SK-N-SH treated with all-trans-retinoic acid at 6 μM for 48 hours (cell line): ENCODE measurements at regions not wholly inside any gene's neighbourhood (a gene's known extent, or its start where the extent isn't known, plus 50 kb on each side); places are given as distances from the start of the nearest gene placed in this dataset.

Source experiments
- ATAC-seq: fragments of 200-7000 bp; cut with Tn5 transposase; 3 replicates; pipeline ENCODE4 v1.9.1; 2020; ENCODE audit warnings: mild to moderate bottlenecking, moderate library complexity
- ARNTL ChIP-seq: fragments of 450-650 bp; formaldehyde crosslinking; IDR thresholded peaks from 2 replicates; pipeline ENCODE4 v1.5.0; 2020; ENCODE audit warnings: low read depth, mild to moderate bottlenecking, moderate library complexity, borderline replicate concordance
- BACH2 ChIP-seq: fragments of 250-450 bp; sonication (Bioruptor Pico); IDR thresholded peaks from 2 replicates; pipeline ENCODE4 v1.9.0; 2021; ENCODE audit warnings: mild to moderate bottlenecking, borderline replicate concordance
- CSDC2 ChIP-seq: fragments of 250-450 bp; sonication (Bioruptor Pico); IDR thresholded peaks from 2 replicates; pipeline ENCODE4 v1.5.0; 2020; ENCODE audit warnings: mild to moderate bottlenecking, moderate library complexity
- ESRRG ChIP-seq: fragments of 250-450 bp; sonication (Bioruptor Pico); IDR thresholded peaks from 2 replicates; pipeline ENCODE4 v1.6.1; 2021; ENCODE audit warnings: mild to moderate bottlenecking
- GLIS3 ChIP-seq: fragments of 250-450 bp; sonication (Bioruptor Pico); IDR thresholded peaks from 2 replicates; pipeline ENCODE4 v1.5.0; 2020; ENCODE audit warnings: mild to moderate bottlenecking, moderate library complexity
- ISL1 ChIP-seq: fragments of 250-450 bp; sonication (Bioruptor Pico); IDR thresholded peaks from 2 replicates; pipeline ENCODE4 v2.1.2; 2022; ENCODE audit warnings: mild to moderate bottlenecking, moderate library complexity
- OSR1 ChIP-seq: fragments of 250-450 bp; sonication (Bioruptor Pico); IDR thresholded peaks from 2 replicates; pipeline ENCODE4 v1.8.0; 2022; ENCODE audit warnings: moderate library complexity, mild to moderate bottlenecking, inconsistent platforms
- PPARA ChIP-seq: fragments of 250-450 bp; sonication (Bioruptor Pico); IDR thresholded peaks from 2 replicates; pipeline ENCODE4 v1.5.0; 2020; ENCODE audit warnings: mild to moderate bottlenecking, borderline replicate concordance
- RARB ChIP-seq: fragments of 250-450 bp; sonication (Bioruptor Pico); IDR thresholded peaks from 2 replicates; pipeline ENCODE4 v1.8.0; 2021; ENCODE audit warnings: mild to moderate bottlenecking, moderate library complexity
- TCF4 ChIP-seq: fragments of 250-450 bp; sonication (Bioruptor Pico); IDR thresholded peaks from 2 replicates; pipeline ENCODE4 v1.8.0; 2021; ENCODE audit warnings: mild to moderate bottlenecking, moderate library complexity, borderline replicate concordance
- TOX ChIP-seq: fragments of 250-450 bp; sonication (Bioruptor Pico); IDR thresholded peaks from 2 replicates; pipeline ENCODE4 v1.8.0; 2021; ENCODE audit warnings: mild to moderate bottlenecking, moderate library complexity, borderline replicate concordance
- ZC3H10 ChIP-seq: fragments of 250-450 bp; sonication (Bioruptor Pico); IDR thresholded peaks from 2 replicates; pipeline ENCODE4 v1.5.1; 2021; ENCODE audit warnings: mild to moderate bottlenecking, moderate library complexity
- ZFP30 ChIP-seq: fragments of 450-650 bp; formaldehyde crosslinking; IDR thresholded peaks from 2 replicates; pipeline ENCODE4 v1.5.0; 2022; ENCODE audit warnings: mild to moderate bottlenecking, moderate library complexity
- ZNF565 ChIP-seq: fragments of 450-650 bp; formaldehyde crosslinking; conservative IDR thresholded peaks from 2 replicates; pipeline ENCODE4 v1.5.0; 2020; ENCODE audit warnings: low read depth, mild to moderate bottlenecking, moderate library complexity
- ZNF70 ChIP-seq: fragments of 450-650 bp; formaldehyde crosslinking; IDR thresholded peaks from 2 replicates; pipeline ENCODE4 v1.5.0; 2020; ENCODE audit warnings: mild to moderate bottlenecking, moderate library complexity
- ZNF8 ChIP-seq: fragments of 450-650 bp; formaldehyde crosslinking; IDR thresholded peaks from 2 replicates; pipeline ENCODE4 v1.5.0; 2020; ENCODE audit warnings: mild to moderate bottlenecking, moderate library complexity
- TF ChIP-seq, protein P1 (sequence below): fragments of 250-450 bp; sonication (Bioruptor Pico); IDR thresholded peaks from 2 replicates; pipeline ENCODE4 v1.8.0; 2020; ENCODE audit warnings: mild to moderate bottlenecking, moderate library complexity, borderline replicate concordance
- TF ChIP-seq, protein P2 (sequence below): fragments of 250-450 bp; sonication (Bioruptor Pico); IDR thresholded peaks from 2 replicates; pipeline ENCODE4 v1.5.0; 2020; ENCODE audit warnings: mild to moderate bottlenecking, moderate library complexity
- TF ChIP-seq, protein P3 (sequence below): fragments of 250-450 bp; sonication (Bioruptor Pico); IDR thresholded peaks from 2 replicates; pipeline ENCODE4 v1.5.1; 2020; ENCODE audit warnings: low read depth, mild to moderate bottlenecking, moderate library complexity
- TF ChIP-seq, protein P4 (sequence below): fragments of 250-450 bp; sonication (Bioruptor Pico); IDR thresholded peaks from 2 replicates; pipeline ENCODE4 v1.5.1; 2021; ENCODE audit warnings: mild to moderate bottlenecking, moderate library complexity
- TF ChIP-seq, protein P5 (sequence below): fragments of 250-450 bp; sonication (Bioruptor Pico); IDR thresholded peaks from 2 replicates; pipeline ENCODE4 v1.8.0; 2021; ENCODE audit warnings: low read depth, mild to moderate bottlenecking, moderate library complexity, borderline replicate concordance

DNA sequence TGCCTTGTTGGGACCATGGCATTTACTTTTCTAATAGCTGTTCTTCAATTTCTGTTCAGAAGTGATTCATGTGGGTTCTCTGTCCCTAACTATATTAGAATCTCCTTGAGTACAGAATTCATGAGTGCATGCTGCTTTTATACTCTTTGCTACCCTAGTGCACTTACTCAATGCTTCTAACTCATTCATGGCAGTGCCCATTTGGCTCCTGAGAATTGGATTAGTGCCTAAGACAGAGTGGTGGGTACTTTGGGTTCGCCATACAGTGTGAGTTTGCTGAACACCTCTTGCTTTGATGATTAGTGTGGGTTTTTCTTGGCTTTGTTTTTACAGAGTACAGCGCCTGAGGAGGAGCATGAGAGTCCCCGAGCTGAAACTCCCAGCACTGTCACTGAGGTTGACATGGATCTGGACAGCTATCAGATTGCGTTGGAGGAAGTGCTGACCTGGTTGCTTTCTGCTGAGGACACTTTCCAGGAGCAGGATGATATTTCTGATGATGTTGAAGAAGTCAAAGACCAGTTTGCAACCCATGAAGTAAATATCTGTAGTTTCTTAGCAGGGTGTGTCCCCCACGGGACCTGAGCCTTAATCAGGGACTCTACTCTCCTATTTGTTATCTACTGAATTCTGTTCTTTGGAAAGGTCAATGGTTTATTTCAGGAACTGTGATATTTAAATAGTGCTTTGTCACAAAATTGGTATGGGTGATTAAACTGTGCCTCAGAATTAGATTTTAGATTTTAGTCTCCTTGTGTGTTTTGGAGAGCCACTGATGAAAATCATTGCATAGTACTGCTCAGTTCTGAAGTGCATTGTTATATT is 150.7 kb downstream of the UTRN start (continued):
- TF ChIP-seq ZC3H10 (CRISPR knock-in tag) (no peak), RARB (CRISPR knock-in tag) (no peak), ZFP30 (CRISPR knock-in tag) (no peak), ZNF70 (CRISPR knock-in tag) (no peak)
- TF ChIP-seq, all 23 proteins: peak for 0

DNA sequence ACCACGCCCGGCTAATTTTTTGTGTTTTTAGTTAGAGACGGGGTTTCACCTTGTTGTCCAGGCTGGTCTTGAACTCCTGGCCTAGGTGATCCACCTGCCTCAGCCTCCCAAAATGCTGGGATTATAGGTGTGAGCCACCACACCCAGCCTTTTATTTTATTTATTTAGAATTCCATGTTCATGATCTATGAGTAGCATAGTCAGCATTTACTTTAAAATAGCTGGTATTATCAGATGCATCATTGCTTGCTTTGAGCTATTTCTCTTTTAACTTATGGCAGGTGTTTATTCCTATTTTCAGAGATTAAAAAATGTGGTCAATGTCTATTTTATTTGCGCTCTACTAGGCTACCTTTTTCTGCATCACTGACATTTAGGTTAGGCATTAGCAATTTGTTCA is 152.0 kb downstream of the UTRN start:
- TF ChIP-seq ISL1 (CRISPR knock-in tag): no peak
- no peak for TF ChIP-seq GLIS3 (CRISPR knock-in tag)
- TF ChIP-seq TOX (CRISPR knock-in tag): no peak
- TF ChIP-seq ZNF565: no peak
- TF ChIP-seq BACH2 (CRISPR knock-in tag): no peak
- no peak for TF ChIP-seq ZNF8 (CRISPR knock-in tag)
- no peak for TF ChIP-seq CSDC2 (CRISPR knock-in tag)
- no peak for TF ChIP-seq ZNF70 (CRISPR knock-in tag)
- TF ChIP-seq ARNTL (CRISPR knock-in tag): no peak
- TF ChIP-seq, protein P1, sequence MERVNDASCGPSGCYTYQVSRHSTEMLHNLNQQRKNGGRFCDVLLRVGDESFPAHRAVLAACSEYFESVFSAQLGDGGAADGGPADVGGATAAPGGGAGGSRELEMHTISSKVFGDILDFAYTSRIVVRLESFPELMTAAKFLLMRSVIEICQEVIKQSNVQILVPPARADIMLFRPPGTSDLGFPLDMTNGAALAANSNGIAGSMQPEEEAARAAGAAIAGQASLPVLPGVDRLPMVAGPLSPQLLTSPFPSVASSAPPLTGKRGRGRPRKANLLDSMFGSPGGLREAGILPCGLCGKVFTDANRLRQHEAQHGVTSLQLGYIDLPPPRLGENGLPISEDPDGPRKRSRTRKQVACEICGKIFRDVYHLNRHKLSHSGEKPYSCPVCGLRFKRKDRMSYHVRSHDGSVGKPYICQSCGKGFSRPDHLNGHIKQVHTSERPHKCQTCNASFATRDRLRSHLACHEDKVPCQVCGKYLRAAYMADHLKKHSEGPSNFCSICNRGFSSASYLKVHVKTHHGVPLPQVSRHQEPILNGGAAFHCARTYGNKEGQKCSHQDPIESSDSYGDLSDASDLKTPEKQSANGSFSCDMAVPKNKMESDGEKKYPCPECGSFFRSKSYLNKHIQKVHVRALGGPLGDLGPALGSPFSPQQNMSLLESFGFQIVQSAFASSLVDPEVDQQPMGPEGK (CRISPR knock-in tag): no peak
- TF ChIP-seq ESRRG: no peak
- no peak for TF ChIP-seq ZFP30 (CRISPR knock-in tag)
- TF ChIP-seq PPARA (CRISPR knock-in tag): no peak
- TF ChIP-seq OSR1 (CRISPR knock-in tag): no peak
- TF ChIP-seq, all 23 proteins: peak for 0
- no peak for ATAC-seq

DNA sequence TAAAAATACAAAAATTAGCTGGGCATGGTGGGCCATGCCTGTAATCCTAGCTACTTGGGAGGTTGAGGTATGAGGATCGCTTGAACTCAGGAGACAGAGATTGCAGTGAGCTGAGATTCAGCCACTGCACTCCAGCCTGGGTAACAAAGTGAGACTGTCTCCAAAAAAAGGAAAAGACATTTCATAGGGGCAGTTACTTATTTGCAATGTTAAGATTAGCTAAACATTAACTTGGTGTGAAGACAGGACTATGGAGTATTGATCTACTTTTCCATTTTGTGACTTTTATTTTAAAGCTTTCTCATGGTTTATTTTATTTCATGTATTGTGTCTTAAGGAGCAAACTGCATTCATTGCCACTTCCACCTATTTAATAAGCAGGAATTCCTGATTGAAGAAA is 153.0 kb downstream of the UTRN start:
- no peak for ATAC-seq
- TF ChIP-seq TCF4 (no peak), CSDC2 (CRISPR knock-in tag) (no peak), ARNTL (CRISPR knock-in tag) (no peak), GLIS3 (CRISPR knock-in tag) (no peak), ZNF70 (CRISPR knock-in tag) (no peak), ESRRG (no peak), ISL1 (CRISPR knock-in tag) (no peak), TOX (CRISPR knock-in tag) (no peak), BACH2 (CRISPR knock-in tag) (no peak), PPARA (CRISPR knock-in tag) (no peak)
- TF ChIP-seq, protein P2, sequence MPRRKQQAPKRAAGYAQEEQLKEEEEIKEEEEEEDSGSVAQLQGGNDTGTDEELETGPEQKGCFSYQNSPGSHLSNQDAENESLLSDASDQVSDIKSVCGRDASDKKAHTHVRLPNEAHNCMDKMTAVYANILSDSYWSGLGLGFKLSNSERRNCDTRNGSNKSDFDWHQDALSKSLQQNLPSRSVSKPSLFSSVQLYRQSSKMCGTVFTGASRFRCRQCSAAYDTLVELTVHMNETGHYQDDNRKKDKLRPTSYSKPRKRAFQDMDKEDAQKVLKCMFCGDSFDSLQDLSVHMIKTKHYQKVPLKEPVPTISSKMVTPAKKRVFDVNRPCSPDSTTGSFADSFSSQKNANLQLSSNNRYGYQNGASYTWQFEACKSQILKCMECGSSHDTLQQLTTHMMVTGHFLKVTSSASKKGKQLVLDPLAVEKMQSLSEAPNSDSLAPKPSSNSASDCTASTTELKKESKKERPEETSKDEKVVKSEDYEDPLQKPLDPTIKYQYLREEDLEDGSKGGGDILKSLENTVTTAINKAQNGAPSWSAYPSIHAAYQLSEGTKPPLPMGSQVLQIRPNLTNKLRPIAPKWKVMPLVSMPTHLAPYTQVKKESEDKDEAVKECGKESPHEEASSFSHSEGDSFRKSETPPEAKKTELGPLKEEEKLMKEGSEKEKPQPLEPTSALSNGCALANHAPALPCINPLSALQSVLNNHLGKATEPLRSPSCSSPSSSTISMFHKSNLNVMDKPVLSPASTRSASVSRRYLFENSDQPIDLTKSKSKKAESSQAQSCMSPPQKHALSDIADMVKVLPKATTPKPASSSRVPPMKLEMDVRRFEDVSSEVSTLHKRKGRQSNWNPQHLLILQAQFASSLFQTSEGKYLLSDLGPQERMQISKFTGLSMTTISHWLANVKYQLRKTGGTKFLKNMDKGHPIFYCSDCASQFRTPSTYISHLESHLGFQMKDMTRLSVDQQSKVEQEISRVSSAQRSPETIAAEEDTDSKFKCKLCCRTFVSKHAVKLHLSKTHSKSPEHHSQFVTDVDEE (CRISPR knock-in tag): no peak
- TF ChIP-seq, protein P3, sequence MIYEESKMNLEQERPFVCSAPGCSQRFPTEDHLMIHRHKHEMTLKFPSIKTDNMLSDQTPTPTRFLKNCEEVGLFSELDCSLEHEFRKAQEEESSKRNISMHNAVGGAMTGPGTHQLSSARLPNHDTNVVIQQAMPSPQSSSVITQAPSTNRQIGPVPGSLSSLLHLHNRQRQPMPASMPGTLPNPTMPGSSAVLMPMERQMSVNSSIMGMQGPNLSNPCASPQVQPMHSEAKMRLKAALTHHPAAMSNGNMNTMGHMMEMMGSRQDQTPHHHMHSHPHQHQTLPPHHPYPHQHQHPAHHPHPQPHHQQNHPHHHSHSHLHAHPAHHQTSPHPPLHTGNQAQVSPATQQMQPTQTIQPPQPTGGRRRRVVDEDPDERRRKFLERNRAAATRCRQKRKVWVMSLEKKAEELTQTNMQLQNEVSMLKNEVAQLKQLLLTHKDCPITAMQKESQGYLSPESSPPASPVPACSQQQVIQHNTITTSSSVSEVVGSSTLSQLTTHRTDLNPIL (CRISPR knock-in tag): no peak
- TF ChIP-seq, protein P4, sequence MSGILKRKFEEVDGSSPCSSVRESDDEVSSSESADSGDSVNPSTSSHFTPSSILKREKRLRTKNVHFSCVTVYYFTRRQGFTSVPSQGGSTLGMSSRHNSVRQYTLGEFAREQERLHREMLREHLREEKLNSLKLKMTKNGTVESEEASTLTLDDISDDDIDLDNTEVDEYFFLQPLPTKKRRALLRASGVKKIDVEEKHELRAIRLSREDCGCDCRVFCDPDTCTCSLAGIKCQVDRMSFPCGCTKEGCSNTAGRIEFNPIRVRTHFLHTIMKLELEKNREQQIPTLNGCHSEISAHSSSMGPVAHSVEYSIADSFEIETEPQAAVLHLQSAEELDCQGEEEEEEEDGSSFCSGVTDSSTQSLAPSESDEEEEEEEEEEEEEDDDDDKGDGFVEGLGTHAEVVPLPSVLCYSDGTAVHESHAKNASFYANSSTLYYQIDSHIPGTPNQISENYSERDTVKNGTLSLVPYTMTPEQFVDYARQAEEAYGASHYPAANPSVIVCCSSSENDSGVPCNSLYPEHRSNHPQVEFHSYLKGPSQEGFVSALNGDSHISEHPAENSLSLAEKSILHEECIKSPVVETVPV (CRISPR knock-in tag): no peak
- TF ChIP-seq, protein P5, sequence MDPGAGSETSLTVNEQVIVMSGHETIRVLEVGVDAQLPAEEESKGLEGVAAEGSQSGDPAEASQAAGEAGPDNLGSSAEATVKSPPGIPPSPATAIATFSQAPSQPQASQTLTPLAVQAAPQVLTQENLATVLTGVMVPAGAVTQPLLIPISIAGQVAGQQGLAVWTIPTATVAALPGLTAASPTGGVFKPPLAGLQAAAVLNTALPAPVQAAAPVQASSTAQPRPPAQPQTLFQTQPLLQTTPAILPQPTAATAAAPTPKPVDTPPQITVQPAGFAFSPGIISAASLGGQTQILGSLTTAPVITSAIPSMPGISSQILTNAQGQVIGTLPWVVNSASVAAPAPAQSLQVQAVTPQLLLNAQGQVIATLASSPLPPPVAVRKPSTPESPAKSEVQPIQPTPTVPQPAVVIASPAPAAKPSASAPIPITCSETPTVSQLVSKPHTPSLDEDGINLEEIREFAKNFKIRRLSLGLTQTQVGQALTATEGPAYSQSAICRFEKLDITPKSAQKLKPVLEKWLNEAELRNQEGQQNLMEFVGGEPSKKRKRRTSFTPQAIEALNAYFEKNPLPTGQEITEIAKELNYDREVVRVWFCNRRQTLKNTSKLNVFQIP (CRISPR knock-in tag): no peak
- TF ChIP-seq, protein P1 (CRISPR knock-in tag): no peak
